IMR-90 (cell line): ENCODE measurements at regions not wholly inside any gene's neighbourhood (a gene's known extent, or its start where the extent isn't known, plus 50 kb on each side); places are given as distances from the start of the nearest gene placed in this dataset.

ENCODE experiments used
- ATAC-seq: fragments of 200-7000 bp; cut with Tn5 transposase; 2 replicates; pipeline ENCODE4 v1.9.1; 2020; ENCODE audit warnings: low read depth, mild to moderate bottlenecking, moderate library complexity
- BruUV-seq: library from RNA; stranded (reverse); fragments of 400-500 nt; replicated peaks from 2 replicates; lab custom pipeline; 2021; lab: Mats Ljungman, UMichigan
- CTCF ChIA-PET: fragments of 300-600 bp; formaldehyde crosslinking; extraction: SDS; loops from one replicate; lab custom pipeline; 2021; ENCODE audit warnings: antibody characterized with exemption; lab: Yijun Ruan, JAX
- POLR2A ChIA-PET: fragments of 300-600 bp; sonication (Branson Sonifier 250); formaldehyde crosslinking; loops from one replicate; lab custom pipeline; 2022; ENCODE audit warnings: antibody characterized with exemption; ENCODE audit not compliant: unreplicated experiment; lab: Charles Lee
- DNase-seq: peaks from one replicate; pipeline ENCODE4 v3.0.0; 2013
- H2AFZ ChIP-seq: replicated peaks from 2 replicates; pipeline ENCODE3; 2013; ENCODE audit warnings: low read length, mild to moderate bottlenecking; ENCODE audit not compliant: poor library complexity
- H2AK5ac ChIP-seq: 2 replicates; pipeline ENCODE4 v1.6.1; 2013; ENCODE audit warnings: low read depth, low read length, inconsistent platforms
- H2AK9ac ChIP-seq: replicated peaks from 2 replicates; pipeline ENCODE3; 2013; ENCODE audit warnings: mild to moderate bottlenecking, low read depth, low read length, moderate library complexity; ENCODE audit not compliant: poor library complexity
- H2BK120ac ChIP-seq: 2 replicates; pipeline ENCODE4 v1.6.1; 2013; ENCODE audit warnings: low read depth, low read length, inconsistent platforms
- H2BK15ac ChIP-seq: 3 replicates; pipeline ENCODE4 v1.6.1; 2013; ENCODE audit warnings: low read depth, low read length, inconsistent platforms
- H2BK20ac ChIP-seq: 2 replicates; pipeline ENCODE4 v1.6.1; 2013; ENCODE audit warnings: low read depth, mild to moderate bottlenecking, inconsistent platforms, low read length, moderate library complexity
- H2BK5ac ChIP-seq: 2 replicates; pipeline ENCODE4 v1.6.1; 2013; ENCODE audit warnings: mild to moderate bottlenecking, low read depth, low read length, inconsistent platforms; ENCODE audit not compliant: poor library complexity, severe bottlenecking
- H3K14ac ChIP-seq: replicated peaks from 2 replicates; pipeline ENCODE4 v1.6.1; 2013; ENCODE audit warnings: low read depth, low read length, inconsistent platforms
- H3K18ac ChIP-seq: 2 replicates; pipeline ENCODE4 v1.6.1; 2013; ENCODE audit warnings: low read depth, low read length, control low read depth
- H3K23ac ChIP-seq: 2 replicates; pipeline ENCODE4 v1.6.1; 2013; ENCODE audit warnings: low read depth, low read length, inconsistent platforms
- H3K27ac ChIP-seq: 2 replicates; pipeline ENCODE4 v1.5.1; 2013; ENCODE audit warnings: mild to moderate bottlenecking, control low read depth, low read length; ENCODE audit not compliant: insufficient read depth
- H3K27me3 ChIP-seq: 2 replicates; pipeline ENCODE4 v1.6.1; 2013; ENCODE audit warnings: low read length; ENCODE audit not compliant: control insufficient read depth, insufficient read depth
- H3K36me3 ChIP-seq: 2 replicates; pipeline ENCODE4 v1.6.1; 2013; ENCODE audit warnings: low read length, mixed read lengths; ENCODE audit not compliant: control insufficient read depth, insufficient read depth
- H3K4ac ChIP-seq: 2 replicates; pipeline ENCODE4 v1.6.1; 2013; ENCODE audit warnings: low read depth, low read length, inconsistent platforms
- H3K4me1 ChIP-seq: 2 replicates; pipeline ENCODE4 v1.6.1; 2013; ENCODE audit warnings: low read length, mixed read lengths; ENCODE audit not compliant: control insufficient read depth, insufficient read depth
- H3K4me2 ChIP-seq: 2 replicates; pipeline ENCODE4 v1.6.1; 2013; ENCODE audit warnings: low read depth, mild to moderate bottlenecking, control low read depth, low read length, moderate library complexity
- H3K4me3 ChIP-seq: 2 replicates; pipeline ENCODE4 v1.5.1; 2013; ENCODE audit warnings: low read depth, mild to moderate bottlenecking, control low read depth, low read length, moderate library complexity; ENCODE audit not compliant: insufficient read depth
- H3K56ac ChIP-seq: 2 replicates; pipeline ENCODE4 v1.6.1; 2013; ENCODE audit warnings: low read length, inconsistent platforms; ENCODE audit not compliant: insufficient read depth; ENCODE audit errors: extremely low read depth
- H3K79me1 ChIP-seq, 2 experiments: 2 replicates each; pipeline ENCODE4 v1.6.1; 2013; ENCODE audit warnings: low read length in 2 of 2, inconsistent platforms in 1 of 2, low read depth in 1 of 2
- H3K9ac ChIP-seq: 2 replicates; pipeline ENCODE4 v1.6.1; 2013; ENCODE audit warnings: low read depth, low read length, control low read depth
- H3K9me1 ChIP-seq: 2 replicates; pipeline ENCODE4 v1.6.1; 2013; ENCODE audit warnings: low read length, inconsistent platforms; ENCODE audit not compliant: insufficient read depth
- H3K9me3 ChIP-seq: 2 replicates; pipeline ENCODE4 v1.6.1; 2013; ENCODE audit warnings: low read length; ENCODE audit not compliant: control insufficient read depth, insufficient read depth
- H4K20me1 ChIP-seq: 2 replicates; pipeline ENCODE4 v1.6.1; 2013; ENCODE audit warnings: low read length, inconsistent platforms; ENCODE audit not compliant: insufficient read depth
- H4K5ac ChIP-seq: 2 replicates; pipeline ENCODE4 v1.6.1; 2013; ENCODE audit warnings: mild to moderate bottlenecking, low read depth, low read length, control low read depth
- H4K8ac ChIP-seq, 2 experiments: 2 replicates each; pipeline ENCODE4 v1.6.1; 2013; ENCODE audit warnings: low read depth in 2 of 2, low read length in 2 of 2, control low read depth in 1 of 2, inconsistent platforms in 1 of 2
- H4K91ac ChIP-seq: 2 replicates; pipeline ENCODE4 v1.6.1; 2013; ENCODE audit warnings: low read depth, low read length, inconsistent platforms; ENCODE audit not compliant: insufficient read depth
- BHLHE40 ChIP-seq: fragments of 150-350 bp; IDR thresholded peaks from 2 replicates; pipeline ENCODE4 v1.6.1; 2016; ENCODE audit warnings: mild to moderate bottlenecking, low read depth, low read length
- CEBPB ChIP-seq: IDR thresholded peaks from 2 replicates; pipeline ENCODE4 v1.6.1; 2012; ENCODE audit warnings: low read depth, low read length, improper control_type of control experiment
- CHD1 ChIP-seq: IDR thresholded peaks from 2 replicates; pipeline ENCODE4 v1.6.1; 2012; ENCODE audit warnings: low read depth, low read length, improper control_type of control experiment
- CTCF ChIP-seq: conservative IDR thresholded peaks from 2 replicates; pipeline ENCODE4 v1.5.1; 2012; ENCODE audit warnings: mild to moderate bottlenecking, low read depth, low read length, improper control_type of control experiment
- FOS ChIP-seq: fragments of 150-350 bp; IDR thresholded peaks from 2 replicates; pipeline ENCODE4 v1.6.1; 2016; ENCODE audit warnings: low read depth, low read length
- MAFK ChIP-seq: IDR thresholded peaks from 2 replicates; pipeline ENCODE4 v1.6.1; 2012; ENCODE audit warnings: low read depth, low read length, improper control_type of control experiment
- MAZ ChIP-seq: IDR thresholded peaks from 2 replicates; pipeline ENCODE4 v1.6.1; 2012; ENCODE audit warnings: low read depth, mild to moderate bottlenecking, low read length, improper control_type of control experiment, moderate library complexity, borderline replicate concordance
- MXI1 ChIP-seq: IDR thresholded peaks from 2 replicates; pipeline ENCODE4 v1.6.1; 2012; ENCODE audit warnings: low read depth, mild to moderate bottlenecking, low read length, moderate library complexity, borderline replicate concordance
- POLR2A ChIP-seq: IDR thresholded peaks from 2 replicates; pipeline ENCODE4 v1.6.1; 2012; ENCODE audit warnings: mild to moderate bottlenecking, low read depth, low read length
- RAD21 ChIP-seq: IDR thresholded peaks from 2 replicates; pipeline ENCODE4 v1.6.1; 2012; ENCODE audit warnings: low read length, improper control_type of control experiment
- RFX5 ChIP-seq: IDR thresholded peaks from 2 replicates; pipeline ENCODE4 v1.8.0; 2012; ENCODE audit warnings: low read depth, mild to moderate bottlenecking, low read length, moderate library complexity
- SMC3 ChIP-seq: fragments of 150-350 bp; IDR thresholded peaks from 2 replicates; pipeline ENCODE4 v1.6.1; 2016; ENCODE audit warnings: low read depth, mild to moderate bottlenecking, antibody characterized with exemption, low read length, moderate library complexity
- USF2 ChIP-seq: fragments of 150-350 bp; IDR thresholded peaks from 2 replicates; pipeline ENCODE4 v1.6.1; 2017; ENCODE audit warnings: mild to moderate bottlenecking, antibody characterized with exemption, low read length, low read depth
- WGBS, 2 experiments: methylation state at CpG; one replicate each; pipeline versions ENCODE4 v1.1.5 to v1.1.7; 2013; ENCODE audit warnings: missing lambda C conversion rate in 2 of 2; ENCODE audit not compliant: insufficient read length in 1 of 2; ENCODE audit errors: extremely low coverage in 2 of 2; 5-methylcytosine and 5-hydroxymethylcytosine counted together
- dilution Hi-C: fragments of 300-500 bp; cut with HindIII; formaldehyde crosslinking; loops from one replicate; pipeline ENCODE4 v1.14.3; 2018; ENCODE audit warnings: low sequenced_read_pairs; ENCODE audit not compliant: unreplicated experiment
- in situ Hi-C: fragments of 300-500 bp; cut with MboI; formaldehyde crosslinking; loops from 3 replicates; pipeline ENCODE4 v1.14.3; 2019; ENCODE audit warnings: low sequenced_read_pairs, inconsistent platforms, mixed read lengths
- intact Hi-C: fragments of 100-400 bp; cut with micrococcal nuclease; formaldehyde crosslinking; loops from 2 replicates; pipeline ENCODE4 v1.10.0; 2022
- TF ChIP-seq, protein P1 (sequence below): fragments of 150-350 bp; IDR thresholded peaks from 2 replicates; pipeline ENCODE4 v1.6.1; 2016; ENCODE audit warnings: low read depth, mild to moderate bottlenecking, low read length, moderate library complexity, borderline replicate concordance

GRCh38 chr6:1053586-1053985, 258.3 kb upstream of the FOXQ1 start:
- no peak overlapping the region for H3K9ac ChIP-seq
- H3K36me3 ChIP-seq, result no peaks in the 10 kb centered on the region
- no peak overlapping the region for H3K14ac ChIP-seq
- no peak for ATAC-seq
- intact Hi-C loops (no loop called here), in situ Hi-C loops (no loop called here), dilution Hi-C loops (no loop called here)
- TF ChIP-seq RAD21, result no peak
- TF ChIP-seq CTCF, result no peak
- TF ChIP-seq, protein P1, sequence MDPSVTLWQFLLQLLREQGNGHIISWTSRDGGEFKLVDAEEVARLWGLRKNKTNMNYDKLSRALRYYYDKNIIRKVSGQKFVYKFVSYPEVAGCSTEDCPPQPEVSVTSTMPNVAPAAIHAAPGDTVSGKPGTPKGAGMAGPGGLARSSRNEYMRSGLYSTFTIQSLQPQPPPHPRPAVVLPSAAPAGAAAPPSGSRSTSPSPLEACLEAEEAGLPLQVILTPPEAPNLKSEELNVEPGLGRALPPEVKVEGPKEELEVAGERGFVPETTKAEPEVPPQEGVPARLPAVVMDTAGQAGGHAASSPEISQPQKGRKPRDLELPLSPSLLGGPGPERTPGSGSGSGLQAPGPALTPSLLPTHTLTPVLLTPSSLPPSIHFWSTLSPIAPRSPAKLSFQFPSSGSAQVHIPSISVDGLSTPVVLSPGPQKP, result no peak
- no peak for TF ChIP-seq MAFK
- TF ChIP-seq FOS, result no peak
- TF ChIP-seq RFX5, result no peak
- TF ChIP-seq CEBPB, result no peak
- TF ChIP-seq MAZ, result no peak
- TF ChIP-seq CHD1, result no peak
- TF ChIP-seq POLR2A, result no peak
- no peak for TF ChIP-seq MXI1
- TF ChIP-seq SMC3, result no peak
- no peak for TF ChIP-seq USF2
- no peak for TF ChIP-seq BHLHE40
- ChIA-PET CTCF (interaction anchor here (1.1 kb wide), 1 partner anchor 10 kb away, joined by 5 read pairs; no protein-coding TSS in a partner anchor), POLR2A (no interaction called here)
- H3K56ac ChIP-seq, result no peak overlapping the region
- no peak overlapping the region for H4K91ac ChIP-seq
- no peak overlapping the region for H3K4me2 ChIP-seq
- peaks cover 32% of the 10 kb centered on the region for H3K27me3 ChIP-seq
- no peak overlapping the region for H2AK9ac ChIP-seq
- H2BK15ac ChIP-seq, result no peak overlapping the region
- BruUV-seq, result no TSS peak
- H4K20me1 ChIP-seq, result no peaks in the 10 kb centered on the region
- no peaks in the 10 kb centered on the region for H3K79me1 ChIP-seq
- H2BK20ac ChIP-seq, result no peak overlapping the region
- H3K4me3 ChIP-seq, result no peak overlapping the region
- 71% methylated on average over 7 of the region's 7 CpGs; no CpG with 5 or more reads in 1 of the 2 experiments for WGBS, 2 experiments
- no peak overlapping the region for H3K4ac ChIP-seq
- H3K9me3 ChIP-seq, result peaks cover 7% of the 10 kb centered on the region
- no peak overlapping the region for H3K18ac ChIP-seq
- no peak overlapping the region for H4K8ac ChIP-seq
- H4K5ac ChIP-seq, result no peak overlapping the region
- H3K4me1 ChIP-seq, result peaks cover 2% of the 10 kb centered on the region; the same call in 1 of the 2 replicates
- H2BK120ac ChIP-seq, result no peak overlapping the region
- H2AFZ ChIP-seq, result no peak overlapping the region
- no peaks in the 10 kb centered on the region for H3K9me1 ChIP-seq
- no peak overlapping the region for H2AK5ac ChIP-seq
- H3K23ac ChIP-seq, result no peak overlapping the region
- no peak overlapping the region for H2BK5ac ChIP-seq
- no peak overlapping the region for H3K27ac ChIP-seq
- no peak for DNase-seq
